ENCODE measurements at regions not wholly inside any gene's neighbourhood (a gene's known extent, or its start where the extent isn't known, plus 50 kb on each side); places are given as distances from the start of the nearest gene placed in this dataset.

GRCh38 chr18:72114801-72115594 is 429.1 kb downstream of the CBLN2 start:
- no peak overlapping the region for H3K4me3 ChIP-seq (ENCODE audit: low read depth, low read length)
- no peak for DNase-seq (ENCODE audit: low read depth)
- no peak for TF ChIP-seq CTCF (conservative IDR thresholded peaks at IDR 0.05; ENCODE audit: low read depth, low read length)

GRCh38 chr18:72107647-72108383 is 436.3 kb downstream of the CBLN2 start:
- no peak for TF ChIP-seq CTCF (conservative IDR thresholded peaks at IDR 0.05; ENCODE audit: low read depth, low read length)
- DNase-seq (ENCODE audit: low read depth) = peak; percentile 65
- no peak overlapping the region for H3K4me3 ChIP-seq (ENCODE audit: low read depth, low read length)

- no peak overlapping the region for H3K4me3 ChIP-seq (ENCODE audit: low read depth, low read length)
- no peak for DNase-seq (ENCODE audit: low read depth)
Measured at GRCh38 chr18:72104851-72105250, 439.3 kb downstream of the CBLN2 start.

GRCh38 chr18:72102412-72102811 is 441.7 kb downstream of the CBLN2 start:
- no peak for TF ChIP-seq CTCF (conservative IDR thresholded peaks at IDR 0.05; ENCODE audit: low read depth, low read length)
- no peak for DNase-seq (ENCODE audit: low read depth)
- no peak overlapping the region for H3K4me3 ChIP-seq (ENCODE audit: low read depth, low read length)

More at GRCh38 chr18:72104851-72105250, 439.3 kb downstream of the CBLN2 start:
- no peak for TF ChIP-seq CTCF (conservative IDR thresholded peaks at IDR 0.05; ENCODE audit: low read depth, low read length)

GRCh38 chr18:72100465-72101004 is 443.6 kb downstream of the CBLN2 start:
- no peak overlapping the region for H3K4me3 ChIP-seq (ENCODE audit: low read depth, low read length)
- no peak for DNase-seq (ENCODE audit: low read depth)
- no peak for TF ChIP-seq CTCF (conservative IDR thresholded peaks at IDR 0.05; ENCODE audit: low read depth, low read length)

GRCh38 chr18:72091369-72091768 is 452.8 kb downstream of the CBLN2 start:
- H3K4me3 ChIP-seq (ENCODE audit: low read depth, low read length) = no peak overlapping the region
- no peak for TF ChIP-seq CTCF (conservative IDR thresholded peaks at IDR 0.05; ENCODE audit: low read depth, low read length)
- DNase-seq (ENCODE audit: low read depth) = no peak

Data from choroid plexus epithelial cell (primary cell).